HG02759 (cell line): ENCODE measurements at regions not wholly inside any gene's neighbourhood (a gene's known extent, or its start where the extent isn't known, plus 50 kb on each side); places are given as distances from the start of the nearest gene placed in this dataset.

ENCODE experiments used
- ATAC-seq: cut with Tn5 transposase; IDR thresholded peaks from one replicate; pipeline ENCODE4 v1.9.1; 2021; ENCODE audit warnings: mild to moderate bottlenecking, moderate library complexity; ENCODE audit not compliant: unreplicated experiment

GRCh38 chr20:63089051-63089907 lies 82.5 kb upstream of the BHLHE23 start:
- no peak for ATAC-seq

DNA sequence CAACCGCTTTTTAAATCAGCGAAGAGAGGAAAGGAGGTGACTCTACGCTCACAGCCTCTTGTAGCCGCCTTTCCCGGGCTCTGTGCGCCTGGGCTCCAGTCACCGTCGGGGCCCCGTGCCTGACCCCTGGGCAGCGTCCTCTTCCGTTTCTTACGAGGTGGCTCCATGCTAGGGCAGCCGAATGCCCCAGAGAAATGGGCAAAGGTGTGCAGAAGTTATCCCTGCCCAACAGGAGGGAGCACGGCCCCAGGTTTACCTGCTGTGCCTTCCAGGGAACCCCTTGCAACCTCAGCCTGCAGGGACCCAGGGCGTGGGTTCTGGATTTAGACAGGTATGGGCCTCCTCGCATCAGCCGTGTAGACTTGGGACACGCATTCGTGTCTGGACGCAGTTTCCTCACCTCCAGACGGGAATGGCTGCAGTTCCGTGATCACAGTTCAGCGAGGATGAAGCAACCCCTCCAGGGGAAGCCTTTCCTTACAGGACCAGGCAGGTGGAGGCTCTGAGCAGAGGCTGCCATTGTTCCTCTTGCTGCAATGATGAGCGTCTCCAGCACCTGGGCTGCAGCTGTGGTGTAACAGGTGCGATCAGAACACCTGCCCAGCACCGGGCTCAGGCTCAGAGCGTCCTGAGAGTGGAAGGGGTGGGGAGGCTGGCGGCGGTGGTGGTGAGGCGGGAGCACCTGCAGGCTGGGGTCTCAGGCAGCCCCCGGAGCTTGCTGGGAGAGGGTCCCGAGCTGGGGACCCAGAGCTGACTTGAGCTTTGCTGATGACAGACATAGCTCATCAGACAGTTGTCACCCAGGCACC lies 81.3 kb upstream of the BHLHE23 start:
- no peak for ATAC-seq

- ATAC-seq, result no peak
Measured at GRCh38 chr20:63087236-63087871, 80.6 kb upstream of the BHLHE23 start.

GRCh38 chr20:63086421-63087235 lies 79.9 kb upstream of the BHLHE23 start:
- ATAC-seq, result no peak

DNA sequence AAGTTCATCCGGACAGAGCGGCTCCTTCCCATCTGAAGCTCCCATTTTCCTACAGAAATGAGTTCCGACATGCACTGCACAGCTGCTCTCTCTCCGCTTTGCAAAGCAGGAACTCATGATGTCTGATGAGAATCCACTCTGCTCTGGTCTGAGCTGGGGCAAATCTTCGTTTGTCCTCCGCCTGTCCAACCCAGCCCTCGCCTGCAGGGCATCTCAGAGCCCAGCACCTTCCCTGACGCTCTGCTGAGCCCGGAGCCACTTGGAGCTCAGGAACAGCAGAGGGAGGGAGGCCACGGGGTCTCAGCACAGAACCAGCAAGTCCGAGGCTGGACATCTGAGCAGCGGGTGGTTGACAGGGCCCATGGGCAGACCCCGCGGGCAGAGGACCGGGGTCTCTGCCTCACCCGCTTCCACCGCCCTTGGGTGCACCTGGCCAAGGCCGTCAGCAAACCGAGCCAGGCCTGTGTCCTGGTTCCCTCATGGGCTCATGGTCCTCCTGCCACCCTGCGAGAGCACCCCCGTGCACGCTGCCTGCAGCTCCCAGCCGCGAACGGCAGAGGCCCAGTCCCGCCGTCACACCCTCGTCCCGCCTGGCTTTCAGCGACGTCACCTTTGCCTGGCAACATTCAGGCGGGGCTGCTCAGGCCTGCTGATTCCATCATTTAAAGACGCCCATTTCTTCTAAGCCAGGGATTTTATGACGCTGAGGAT lies 78.5 kb upstream of the BHLHE23 start:
- ATAC-seq, result no peak

DNA sequence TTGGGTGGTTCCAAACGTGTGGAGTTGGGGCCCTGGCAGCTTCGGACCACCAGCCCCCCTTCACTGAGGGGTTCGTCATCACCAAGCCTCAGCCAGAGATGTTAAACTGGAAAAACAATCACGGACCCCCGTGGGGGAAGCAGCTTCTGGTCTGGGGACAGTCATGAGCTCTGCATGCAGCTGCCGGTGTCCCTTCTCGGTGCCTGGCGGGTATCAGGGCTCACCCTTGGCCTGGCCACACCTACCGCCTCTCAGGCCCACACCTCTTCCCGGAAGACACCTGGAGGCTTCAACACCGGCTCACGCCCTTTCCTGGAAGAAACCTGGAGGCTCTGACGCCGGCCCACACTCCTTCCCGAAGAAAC lies 77.8 kb upstream of the BHLHE23 start:
- no peak for ATAC-seq

- no peak for ATAC-seq
Measured at GRCh38 chr20:63083831-63084562, 77.2 kb upstream of the BHLHE23 start.

- no peak for ATAC-seq
Measured at GRCh38 chr20:63082939-63083735, 76.4 kb upstream of the BHLHE23 start.

DNA sequence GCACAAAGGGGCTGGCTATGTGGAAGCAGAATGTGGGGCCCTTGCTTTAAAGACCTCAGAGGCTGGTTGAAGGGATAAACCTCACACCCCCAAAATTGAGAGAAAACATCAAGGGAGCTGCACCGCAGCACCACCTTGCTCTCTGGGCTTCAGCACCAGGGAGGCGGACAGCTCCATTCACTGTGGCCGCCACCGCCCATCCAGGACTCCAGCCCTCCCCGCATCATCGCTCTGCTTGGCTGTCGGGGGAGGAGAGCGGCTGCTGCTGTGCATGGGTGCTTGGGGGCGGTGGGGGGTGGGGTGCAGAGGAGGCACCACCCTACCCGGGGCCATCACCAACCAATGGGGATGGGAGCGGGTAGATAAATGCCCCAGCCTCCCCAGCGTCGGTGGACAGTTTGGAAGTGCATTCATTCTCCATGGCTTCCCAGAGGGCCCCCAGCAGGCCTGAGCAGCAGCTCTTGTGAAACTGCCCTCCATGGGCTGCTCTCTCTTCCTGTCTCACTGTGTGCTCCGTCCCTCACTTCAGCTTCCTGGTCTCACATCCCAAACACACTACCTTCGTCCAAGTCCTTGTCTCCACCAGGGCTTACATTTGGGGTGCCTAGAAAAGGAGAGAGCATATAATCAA lies 75.7 kb upstream of the BHLHE23 start:
- no peak for ATAC-seq

- no peak for ATAC-seq
Measured at GRCh38 chr20:63081831-63082230, 75.1 kb upstream of the BHLHE23 start.

DNA sequence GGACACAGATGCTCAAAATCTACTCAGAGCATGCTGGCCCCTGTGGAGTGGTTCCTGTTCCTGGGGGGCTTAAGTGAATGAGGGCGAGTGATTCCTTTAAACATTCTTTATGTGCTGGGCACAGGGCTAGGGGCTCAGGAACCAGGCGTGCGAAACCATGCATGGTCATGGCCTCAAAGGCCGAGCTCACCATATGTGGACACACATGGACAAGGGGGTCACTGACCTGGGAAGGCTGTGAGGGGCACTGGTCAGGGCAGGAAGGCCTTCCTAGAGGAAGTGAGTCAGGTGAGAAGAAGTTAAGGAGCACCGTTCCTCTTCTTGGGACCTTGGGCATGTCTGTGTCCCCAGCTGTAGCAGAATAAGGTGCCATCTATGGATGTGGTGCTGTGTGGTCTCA lies 74.6 kb upstream of the BHLHE23 start:
- ATAC-seq, result no peak

DNA sequence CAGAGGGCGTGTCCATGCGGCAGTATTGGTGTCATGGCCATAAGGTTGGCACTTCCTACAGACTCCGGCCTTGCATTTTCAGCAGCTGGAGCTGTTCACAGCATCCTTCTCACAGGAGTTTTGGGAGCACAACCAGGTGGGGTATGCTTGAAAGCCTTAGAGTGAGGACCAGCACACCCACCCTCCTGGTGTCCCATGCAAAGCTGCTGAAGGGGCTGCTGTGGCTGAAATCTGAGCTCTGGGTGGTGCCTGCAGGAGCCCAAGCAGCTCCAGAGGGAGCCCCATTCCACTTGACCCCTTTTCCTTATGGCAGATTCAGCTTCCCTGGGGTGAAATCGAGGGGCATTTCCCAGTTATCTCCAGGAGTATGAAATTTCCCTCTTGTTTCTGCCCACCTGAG lies 74.0 kb upstream of the BHLHE23 start:
- ATAC-seq, result no peak

- no peak for ATAC-seq
Measured at GRCh38 chr20:63080411-63080810, 73.6 kb upstream of the BHLHE23 start.

DNA sequence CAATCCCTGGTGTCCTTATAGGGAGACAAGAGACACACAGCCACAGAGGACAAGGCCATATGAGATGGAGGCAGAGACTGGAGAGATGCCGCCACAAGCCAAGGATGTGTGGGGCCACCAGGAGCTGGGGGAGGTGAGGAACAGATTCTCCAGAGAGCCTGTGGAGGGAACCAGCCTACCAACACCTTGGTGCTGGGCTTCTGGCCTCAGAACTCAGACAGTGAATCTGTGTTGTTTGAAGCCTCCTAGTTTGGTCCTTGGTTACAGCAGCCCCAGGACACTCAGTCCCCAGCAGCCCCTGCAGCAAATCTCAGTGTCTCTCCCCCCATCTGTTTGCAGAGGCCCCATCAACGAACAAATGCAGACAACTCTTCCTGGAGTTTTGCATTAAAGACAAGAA lies 73.2 kb upstream of the BHLHE23 start:
- ATAC-seq, result no peak

DNA sequence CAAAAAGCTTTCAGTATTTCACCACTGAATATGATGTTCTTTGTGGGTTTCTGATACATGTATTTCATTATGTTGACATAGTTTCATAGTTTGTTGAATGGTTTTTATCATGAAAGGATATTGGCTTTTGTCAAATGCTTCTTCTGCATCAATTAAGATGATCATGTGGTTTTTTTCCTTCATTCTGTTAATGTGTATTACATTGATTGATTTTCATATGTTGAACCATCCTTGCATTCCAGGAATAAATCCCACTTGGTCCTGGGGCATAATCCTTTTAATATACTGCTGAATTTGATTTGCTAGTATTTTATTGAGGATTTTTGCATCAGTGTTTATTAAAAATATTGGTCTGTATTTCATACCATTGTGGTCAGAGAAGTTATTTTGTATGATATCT lies 70.9 kb upstream of the BHLHE23 start:
- ATAC-seq, result no peak

DNA sequence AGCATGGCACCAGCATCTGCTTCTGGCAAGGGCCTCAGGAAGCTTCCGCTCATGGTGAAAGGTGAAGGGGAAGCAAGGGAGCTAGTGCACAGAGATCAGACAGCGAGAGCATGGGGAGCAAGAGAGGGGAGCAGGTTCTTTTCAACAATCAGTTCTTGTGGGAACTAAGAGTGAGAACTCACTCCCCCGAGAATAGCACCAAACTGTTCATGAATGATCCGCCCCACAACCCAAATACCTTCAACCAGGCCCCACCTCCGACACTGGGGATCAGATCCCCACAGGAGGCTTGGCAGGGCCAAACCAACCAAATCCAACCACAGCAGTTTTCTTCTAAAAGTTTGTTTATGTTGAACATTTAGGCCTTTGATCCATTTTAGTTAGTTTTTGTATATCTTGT lies 69.7 kb upstream of the BHLHE23 start:
- no peak for ATAC-seq

GRCh38 chr20:63074631-63075030 lies 67.9 kb upstream of the BHLHE23 start:
- ATAC-seq, result no peak

GRCh38 chr20:63074182-63074581 lies 67.4 kb upstream of the BHLHE23 start:
- no peak for ATAC-seq

DNA sequence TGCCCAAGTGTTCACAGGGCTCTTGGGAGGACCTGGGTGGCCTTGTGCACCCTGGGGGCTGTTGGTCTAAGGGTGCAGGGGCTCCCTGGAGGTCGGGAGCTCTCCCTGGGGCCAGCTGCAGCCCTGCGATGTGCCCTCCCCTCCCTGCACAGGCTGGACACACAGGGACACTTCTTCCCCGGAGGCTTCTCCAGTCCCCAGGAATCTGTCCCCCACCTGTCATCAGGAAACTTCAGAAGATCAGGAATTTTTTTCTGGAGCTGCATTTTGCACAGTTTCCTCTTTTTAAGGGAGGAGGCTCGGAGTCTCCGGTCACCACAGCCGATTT lies 66.9 kb upstream of the BHLHE23 start:
- no peak for ATAC-seq
